ENCODE measurements at regions not wholly inside any gene's neighbourhood (a gene's known extent, or its start where the extent isn't known, plus 50 kb on each side); places are given as distances from the start of the nearest gene placed in this dataset.

DNA sequence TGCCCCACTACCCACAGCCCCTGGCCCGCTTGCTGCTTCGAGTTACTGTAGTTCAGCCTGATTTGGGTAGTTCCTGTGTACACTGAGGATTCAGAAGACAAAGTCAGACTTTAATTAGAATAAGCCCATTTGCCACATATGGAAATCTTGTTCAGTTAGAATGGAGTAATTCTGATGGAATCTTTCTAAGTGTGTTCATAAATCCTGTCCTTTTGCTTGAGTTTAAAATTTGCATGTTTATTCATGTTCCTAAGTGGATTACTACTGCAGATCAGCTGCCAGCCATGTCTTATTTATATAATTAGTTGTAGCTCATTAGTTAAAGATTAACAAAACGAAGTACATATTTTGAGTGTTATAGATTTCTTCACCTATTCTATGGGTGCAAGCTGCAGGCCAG, 504.5 kb downstream of the PCNX1 start:
- Histone ChIP-seq H3K9me3 (no peaks in the 10 kb centered on the region), H3K27me3 (no peaks in the 10 kb centered on the region), H3K36me3 (no peaks in the 10 kb centered on the region), H3K4me1 (ENCODE audit: control insufficient read depth in 1 of 2, insufficient read depth in 1 of 2, low read depth in 1 of 2, low read length in 1 of 2) (peaks cover 0 to 10% of the 10 kb centered on the region in 2 experiments), H3K27ac (peak overlapping the region; percentile 47), H3K4me3 (ENCODE audit: low read depth in 1 of 2, low read length in 1 of 2) (no peak overlapping the region)
- TF ChIP-seq, protein P1, sequence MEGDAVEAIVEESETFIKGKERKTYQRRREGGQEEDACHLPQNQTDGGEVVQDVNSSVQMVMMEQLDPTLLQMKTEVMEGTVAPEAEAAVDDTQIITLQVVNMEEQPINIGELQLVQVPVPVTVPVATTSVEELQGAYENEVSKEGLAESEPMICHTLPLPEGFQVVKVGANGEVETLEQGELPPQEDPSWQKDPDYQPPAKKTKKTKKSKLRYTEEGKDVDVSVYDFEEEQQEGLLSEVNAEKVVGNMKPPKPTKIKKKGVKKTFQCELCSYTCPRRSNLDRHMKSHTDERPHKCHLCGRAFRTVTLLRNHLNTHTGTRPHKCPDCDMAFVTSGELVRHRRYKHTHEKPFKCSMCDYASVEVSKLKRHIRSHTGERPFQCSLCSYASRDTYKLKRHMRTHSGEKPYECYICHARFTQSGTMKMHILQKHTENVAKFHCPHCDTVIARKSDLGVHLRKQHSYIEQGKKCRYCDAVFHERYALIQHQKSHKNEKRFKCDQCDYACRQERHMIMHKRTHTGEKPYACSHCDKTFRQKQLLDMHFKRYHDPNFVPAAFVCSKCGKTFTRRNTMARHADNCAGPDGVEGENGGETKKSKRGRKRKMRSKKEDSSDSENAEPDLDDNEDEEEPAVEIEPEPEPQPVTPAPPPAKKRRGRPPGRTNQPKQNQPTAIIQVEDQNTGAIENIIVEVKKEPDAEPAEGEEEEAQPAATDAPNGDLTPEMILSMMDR (IDR thresholded peaks at IDR 0.05) = no peak

DNA sequence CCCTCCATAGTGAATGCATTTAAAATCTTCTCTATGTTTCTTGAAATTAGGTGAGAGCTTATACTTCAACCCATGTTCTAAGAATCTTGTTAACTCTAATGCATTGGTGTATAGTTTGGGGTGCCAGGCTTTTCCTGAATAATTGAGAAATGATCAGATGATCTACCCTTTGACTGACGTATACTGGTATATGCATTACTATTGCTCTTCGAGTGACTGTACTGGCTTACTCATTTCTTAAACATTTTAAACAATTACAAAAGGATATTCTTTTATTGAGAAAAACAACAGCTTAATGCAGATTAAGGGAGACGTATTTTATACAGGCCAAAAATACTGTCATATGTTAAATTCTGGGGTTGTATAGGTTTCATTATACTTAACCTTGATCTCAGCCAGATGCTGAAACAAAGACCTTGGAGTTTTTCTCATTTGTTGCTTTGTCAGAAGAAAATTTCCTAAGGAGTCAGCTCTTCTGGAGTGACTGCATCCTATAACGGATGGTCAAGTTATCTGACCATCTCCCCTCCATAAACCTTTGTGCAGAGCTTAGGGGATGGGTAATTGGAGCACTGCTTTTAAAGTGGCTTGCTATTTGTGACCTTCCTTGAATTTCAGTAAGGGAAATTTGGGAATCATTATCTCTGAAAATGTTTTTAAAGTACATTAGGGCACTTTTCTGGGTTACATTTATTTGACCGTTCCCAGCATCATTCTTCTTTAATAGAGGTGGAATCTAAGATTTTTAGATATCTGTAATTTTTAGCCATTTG, 507.6 kb downstream of the PCNX1 start:
- Histone ChIP-seq H3K27ac (no peak overlapping the region), H3K4me1 (ENCODE audit: control insufficient read depth in 1 of 2, insufficient read depth in 1 of 2, low read depth in 1 of 2, low read length in 1 of 2) (peaks cover 0 to 10% of the 10 kb centered on the region in 2 experiments), H3K36me3 (no peaks in the 10 kb centered on the region), H3K9me3 (no peaks in the 10 kb centered on the region), H3K4me3 (ENCODE audit: low read depth in 1 of 2, low read length in 1 of 2) (no peak overlapping the region), H3K27me3 (no peaks in the 10 kb centered on the region)
- TF ChIP-seq, protein P1 (IDR thresholded peaks at IDR 0.05) = no peak

DNA sequence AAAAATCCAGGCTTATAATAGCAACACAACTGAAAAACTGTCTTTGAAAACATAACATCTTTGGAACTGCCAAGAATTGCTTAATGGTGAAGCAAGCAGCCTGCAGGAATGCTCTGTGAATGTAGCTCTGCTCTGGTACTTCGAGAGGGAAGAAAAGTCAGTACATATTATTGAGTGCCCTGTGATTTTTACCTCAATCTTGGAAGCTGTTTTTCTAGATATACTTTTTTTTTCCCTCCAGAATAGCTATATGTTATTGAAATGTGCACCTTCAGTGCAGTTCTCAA, 508.1 kb downstream of the PCNX1 start:
- Histone ChIP-seq H3K9me3 (no peaks in the 10 kb centered on the region), H3K4me1 (ENCODE audit: control insufficient read depth in 1 of 2, insufficient read depth in 1 of 2, low read depth in 1 of 2, low read length in 1 of 2) (peaks cover 0 to 10% of the 10 kb centered on the region in 2 experiments), H3K27ac (no peak overlapping the region), H3K4me3 (ENCODE audit: low read depth in 1 of 2, low read length in 1 of 2) (no peak overlapping the region), H3K36me3 (no peaks in the 10 kb centered on the region), H3K27me3 (no peaks in the 10 kb centered on the region)
- TF ChIP-seq, protein P1 (IDR thresholded peaks at IDR 0.05) = no peak

DNA sequence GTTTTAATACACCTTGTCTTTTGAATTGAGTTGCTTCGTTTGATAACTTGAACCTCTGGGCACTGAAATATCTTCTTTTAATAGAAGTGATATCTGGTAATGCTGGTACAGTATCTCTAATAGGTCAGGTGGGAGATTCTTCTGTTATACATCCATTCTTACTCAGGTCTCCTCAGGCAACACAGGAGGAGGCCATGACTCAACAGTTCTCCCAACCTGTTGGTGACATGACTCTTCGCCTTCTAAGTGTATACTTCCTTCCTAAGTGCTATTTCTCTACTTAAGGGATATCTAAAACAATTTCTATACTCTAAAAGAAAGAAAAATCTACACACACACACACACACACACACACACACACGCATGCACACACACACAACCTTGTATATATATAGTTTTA, 509.1 kb downstream of the PCNX1 start:
- H3K27ac ChIP-seq = no peak overlapping the region

DNA sequence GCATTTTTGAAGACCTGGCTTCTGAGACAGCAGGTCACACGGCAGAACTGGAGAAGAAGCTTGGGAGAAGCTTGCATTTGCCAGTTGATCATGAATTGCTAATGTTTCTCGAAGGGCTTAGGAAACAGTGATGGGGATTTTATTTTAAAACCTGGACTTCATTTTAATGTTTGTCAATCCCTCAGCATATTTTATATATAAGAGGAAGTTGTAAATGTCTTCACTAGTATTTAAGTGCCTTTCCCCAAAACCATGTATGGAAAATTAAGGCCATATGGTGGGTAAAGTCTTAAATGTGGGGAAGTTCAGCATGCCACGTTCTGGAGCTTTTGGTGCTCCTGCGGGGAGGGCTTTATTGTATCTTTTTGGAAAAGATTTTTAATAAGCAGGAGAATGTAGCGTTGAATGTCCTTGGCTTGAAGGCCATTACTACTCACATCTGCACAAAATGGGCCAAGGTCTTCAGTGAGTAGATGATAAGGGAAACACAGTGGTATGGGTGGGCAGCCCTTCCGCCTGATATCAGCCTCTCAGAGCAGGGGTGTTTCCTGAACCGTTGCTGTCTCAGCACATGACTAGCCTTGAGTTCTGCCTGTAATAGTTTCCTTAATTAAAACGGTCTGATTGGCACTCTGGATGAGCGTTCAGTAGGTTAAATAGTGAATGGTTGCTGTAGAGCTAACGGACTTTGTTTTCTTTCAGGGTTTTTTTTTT, 511.4 kb downstream of the PCNX1 start:
- Histone ChIP-seq H3K36me3 (no peaks in the 10 kb centered on the region), H3K27ac (peak overlapping the region; percentile 42), H3K27me3 (no peaks in the 10 kb centered on the region), H3K9me3 (no peaks in the 10 kb centered on the region), H3K4me1 (ENCODE audit: control insufficient read depth in 1 of 2, insufficient read depth in 1 of 2, low read depth in 1 of 2, low read length in 1 of 2) (no peaks in the 10 kb centered on the region), H3K4me3 (ENCODE audit: low read depth in 1 of 2, low read length in 1 of 2) (no peak overlapping the region)
- TF ChIP-seq, protein P1 (IDR thresholded peaks at IDR 0.05) = no peak

More for the DNA sequence above, 509.1 kb downstream of the PCNX1 start:
- TF ChIP-seq, protein P1 (IDR thresholded peaks at IDR 0.05) = no peak
- Histone ChIP-seq H3K36me3 (no peaks in the 10 kb centered on the region), H3K27me3 (no peaks in the 10 kb centered on the region), H3K9me3 (no peaks in the 10 kb centered on the region), H3K4me1 (ENCODE audit: control insufficient read depth in 1 of 2, insufficient read depth in 1 of 2, low read depth in 1 of 2, low read length in 1 of 2) (peaks cover 0 to under 1% of the 10 kb centered on the region in 2 experiments), H3K4me3 (ENCODE audit: low read depth in 1 of 2, low read length in 1 of 2) (no peak overlapping the region)
